SK-N-MC (cell line): ENCODE measurements at regions not wholly inside any gene's neighbourhood (a gene's known extent, or its start where the extent isn't known, plus 50 kb on each side); places are given as distances from the start of the nearest gene placed in this dataset.

Source experiments
- EZH2 ChIP-seq: fragments of 200-600 bp; sonication (generic); IDR thresholded peaks from one replicate; pipeline ENCODE4 v1.6.1; 2017; ENCODE audit warnings: antibody characterized with exemption
- FOXP2 ChIP-seq: optimal IDR thresholded peaks from 2 replicates; pipeline ENCODE3; 2011; ENCODE audit warnings: mild to moderate bottlenecking, moderate library complexity; ENCODE audit not compliant: insufficient read depth; ENCODE audit errors: extremely low read length, control extremely low read depth
- POLR2AphosphoS5 ChIP-seq: IDR thresholded peaks from 2 replicates; pipeline ENCODE4 v1.6.1; 2012; ENCODE audit warnings: mild to moderate bottlenecking, low read depth, low read length, borderline replicate concordance

DNA sequence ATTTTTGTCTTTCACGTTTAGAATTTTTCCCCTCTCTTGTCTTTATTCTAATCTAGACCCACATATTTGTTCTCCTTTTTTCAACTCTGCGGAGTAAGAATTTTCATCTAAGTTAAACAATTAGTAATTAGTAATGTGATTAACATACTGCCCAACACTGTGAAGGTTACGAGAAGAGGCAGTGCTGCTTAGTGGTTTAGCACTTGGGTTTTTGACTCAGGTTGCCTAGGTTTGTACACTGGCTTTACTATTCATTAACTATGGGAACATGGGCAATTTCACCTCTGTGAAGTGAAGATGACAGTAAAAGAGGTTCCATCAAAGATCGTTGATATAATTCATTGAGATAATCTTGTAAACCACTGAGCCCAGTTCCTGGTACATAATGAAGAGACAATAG lies 82.2 kb upstream of the PNPT1 start:
- TF ChIP-seq POLR2AphosphoS5 (no peak), EZH2 (no peak), FOXP2 (no peak)
